ENCODE measurements at regions not wholly inside any gene's neighbourhood (a gene's known extent, or its start where the extent isn't known, plus 50 kb on each side); places are given as distances from the start of the nearest gene placed in this dataset.

DNA sequence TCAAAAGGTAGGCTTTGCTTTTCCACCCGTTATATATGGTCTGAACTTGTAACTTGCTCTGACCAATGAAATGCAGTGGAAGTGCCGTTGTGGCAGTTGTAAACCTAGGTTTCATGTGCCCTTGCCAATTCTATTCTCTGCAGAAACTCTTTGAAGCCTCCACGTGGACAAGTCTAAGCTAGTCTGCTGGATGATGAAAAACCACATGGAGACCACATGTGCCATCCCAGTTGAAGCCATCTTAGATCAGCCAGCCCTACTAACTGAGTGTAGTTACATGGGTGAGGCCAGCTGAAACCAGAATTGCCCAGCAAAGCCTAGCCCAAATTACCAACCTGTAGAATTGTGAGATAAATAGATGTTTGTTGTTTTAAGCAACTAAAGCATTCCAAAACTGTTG, 183.7 kb upstream of the KCNH8 start:
- no peak overlapping the region for H3K4me3 ChIP-seq (ENCODE audit: low read depth, low read length)
- TF ChIP-seq CTCF (IDR thresholded peaks at IDR 0.05; ENCODE audit: low read depth, low read length): no peak
- H3K9me3 ChIP-seq (ENCODE audit: severe bottlenecking): no peaks in the 10 kb centered on the region
- no peak for DNase-seq
- H3K36me3 ChIP-seq: no peaks in the 10 kb centered on the region
- H3K27me3 ChIP-seq (ENCODE audit: insufficient read depth, low read depth, severe bottlenecking): no peaks in the 10 kb centered on the region
- H3K27ac ChIP-seq: no peak overlapping the region

DNA sequence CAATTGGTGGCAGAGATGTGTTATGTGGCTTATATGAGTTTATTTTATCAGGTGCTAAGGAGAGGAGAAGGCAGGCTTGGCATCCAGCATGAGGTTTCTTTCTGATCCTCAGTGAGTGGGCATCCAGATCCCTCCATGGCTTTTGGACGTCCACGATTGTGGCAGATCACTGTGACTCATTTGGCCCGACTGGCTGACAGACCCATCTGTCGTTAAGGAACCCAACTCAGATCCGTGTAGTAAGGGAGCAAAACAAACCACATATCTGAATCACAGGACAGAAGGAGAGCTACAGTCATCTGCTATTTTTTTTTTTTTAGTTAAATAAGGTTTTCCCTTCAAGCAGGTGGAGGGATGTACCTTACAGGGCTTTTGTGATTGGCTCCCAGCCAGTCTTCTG, 197.0 kb upstream of the KCNH8 start:
- DNase-seq: no peak
- Histone ChIP-seq H3K36me3 (no peaks in the 10 kb centered on the region), H3K27ac (no peak overlapping the region), H3K4me3 (ENCODE audit: low read depth, low read length) (no peak overlapping the region), H3K27me3 (ENCODE audit: insufficient read depth, low read depth, severe bottlenecking) (no peaks in the 10 kb centered on the region), H3K9me3 (ENCODE audit: severe bottlenecking) (no peaks in the 10 kb centered on the region)
- TF ChIP-seq CTCF (IDR thresholded peaks at IDR 0.05; ENCODE audit: low read depth, low read length): no peak

DNA sequence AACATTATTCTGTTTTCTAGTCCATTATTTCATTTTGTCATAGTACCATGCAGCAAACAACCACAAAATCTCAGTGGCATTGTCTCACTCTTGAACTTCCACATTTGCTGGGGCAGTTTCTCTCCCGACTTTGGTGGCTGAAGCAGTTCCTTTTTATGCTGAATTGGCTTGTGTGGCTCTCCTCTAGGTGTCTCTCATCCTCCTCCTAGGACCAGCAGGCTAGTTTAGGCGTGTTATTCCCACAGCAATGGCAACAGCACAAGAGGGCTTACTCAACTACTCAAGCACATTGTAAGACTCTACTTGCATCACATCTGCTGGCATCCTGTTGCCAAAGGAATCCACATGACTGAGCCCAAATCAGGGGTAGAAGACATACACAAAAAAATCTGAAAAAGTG, 201.8 kb upstream of the KCNH8 start:
- no peaks in the 10 kb centered on the region for H3K36me3 ChIP-seq
- no peaks in the 10 kb centered on the region for H3K27me3 ChIP-seq (ENCODE audit: insufficient read depth, low read depth, severe bottlenecking)
- H3K27ac ChIP-seq: no peak overlapping the region
- no peak overlapping the region for H3K4me3 ChIP-seq (ENCODE audit: low read depth, low read length)
- H3K9me3 ChIP-seq (ENCODE audit: severe bottlenecking): peaks cover 5% of the 10 kb centered on the region
- peak; percentile 37; the same call in 1 of the 2 replicates for TF ChIP-seq CTCF (IDR thresholded peaks at IDR 0.05; ENCODE audit: low read depth, low read length)
- DNase-seq: peak; percentile 24

DNA sequence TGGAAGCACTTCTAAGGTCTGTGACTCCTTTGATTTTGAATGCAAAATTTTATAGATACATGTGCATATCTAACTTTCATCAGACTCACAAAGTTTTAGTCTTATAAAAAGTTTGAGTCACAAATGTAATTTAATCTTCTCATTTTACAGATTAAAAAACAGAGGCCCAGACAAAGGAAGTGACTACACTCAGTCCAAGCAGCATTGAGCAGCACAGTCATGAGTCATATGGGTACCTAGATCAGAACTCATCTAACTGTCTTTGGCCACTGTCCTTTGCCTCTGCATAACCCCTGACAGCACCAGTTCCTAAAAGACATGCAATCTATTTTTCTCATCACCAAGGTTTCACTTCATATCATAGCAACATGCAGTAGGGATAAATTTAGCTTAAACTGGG, 210.7 kb upstream of the KCNH8 start:
- Histone ChIP-seq H3K9me3 (ENCODE audit: severe bottlenecking) (no peaks in the 10 kb centered on the region), H3K27me3 (ENCODE audit: insufficient read depth, low read depth, severe bottlenecking) (no peaks in the 10 kb centered on the region), H3K27ac (no peak overlapping the region), H3K36me3 (no peaks in the 10 kb centered on the region), H3K4me3 (ENCODE audit: low read depth, low read length) (no peak overlapping the region)
- no peak for DNase-seq
- no peak for TF ChIP-seq CTCF (IDR thresholded peaks at IDR 0.05; ENCODE audit: low read depth, low read length)

GRCh38 chr3:18919158-18919557, 229.2 kb upstream of the KCNH8 start:
- no peak overlapping the region for H3K4me3 ChIP-seq (ENCODE audit: low read depth, low read length)
- no peaks in the 10 kb centered on the region for H3K9me3 ChIP-seq (ENCODE audit: severe bottlenecking)
- no peak for DNase-seq
- no peaks in the 10 kb centered on the region for H3K36me3 ChIP-seq
- H3K27ac ChIP-seq: no peak overlapping the region
- H3K27me3 ChIP-seq (ENCODE audit: insufficient read depth, low read depth, severe bottlenecking): no peaks in the 10 kb centered on the region
- no peak for TF ChIP-seq CTCF (IDR thresholded peaks at IDR 0.05; ENCODE audit: low read depth, low read length)

DNA sequence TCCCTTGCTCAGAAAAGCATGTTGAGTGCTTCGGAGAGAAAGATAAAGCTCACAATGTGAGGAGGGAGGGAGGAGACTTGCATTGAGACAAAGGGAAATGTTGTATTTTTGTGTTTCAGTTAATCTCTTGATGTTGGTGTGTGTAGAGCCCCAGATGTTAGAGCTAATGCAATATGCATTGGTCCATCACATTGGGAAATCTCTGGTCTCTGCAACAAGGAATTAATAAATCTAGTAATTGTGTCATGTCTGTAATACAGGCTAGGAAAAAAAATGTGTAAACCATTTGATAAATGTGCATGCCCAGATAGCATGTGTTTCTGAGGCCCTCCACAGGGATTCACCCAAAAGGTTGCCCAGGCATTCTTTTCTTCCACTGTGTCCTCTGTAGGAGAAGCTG, 230.4 kb upstream of the KCNH8 start:
- no peak overlapping the region for H3K4me3 ChIP-seq (ENCODE audit: low read depth, low read length)
- H3K36me3 ChIP-seq: no peaks in the 10 kb centered on the region
- no peak overlapping the region for H3K27ac ChIP-seq
- TF ChIP-seq CTCF (IDR thresholded peaks at IDR 0.05; ENCODE audit: low read depth, low read length): no peak
- H3K9me3 ChIP-seq (ENCODE audit: severe bottlenecking): no peaks in the 10 kb centered on the region
- no peak for DNase-seq
- no peaks in the 10 kb centered on the region for H3K27me3 ChIP-seq (ENCODE audit: insufficient read depth, low read depth, severe bottlenecking)

Measured in WERI-Rb-1 (cell line).